RWPE1 (cell line): ENCODE measurements at regions not wholly inside any gene's neighbourhood (a gene's known extent, or its start where the extent isn't known, plus 50 kb on each side); places are given as distances from the start of the nearest gene placed in this dataset.

Experiments
- CTCF ChIA-PET: fragments of 350-600 bp; sonication (Branson Sonifier 250); formaldehyde crosslinking; extraction: SDS; loops from one replicate; lab custom pipeline; 2021; lab: Yijun Ruan, JAX
- POLR2A ChIA-PET: fragments of 400-600 bp; formaldehyde crosslinking; extraction: SDS; loops from one replicate; lab custom pipeline; 2020; ENCODE audit warnings: antibody characterized with exemption; ENCODE audit not compliant: low non-redundant PET; lab: Yijun Ruan, JAX
- DNase-seq: peaks from one replicate; pipeline ENCODE4 v3.0.0; 2012; ENCODE audit warnings: low spot score
- H3K27ac ChIP-seq: fragments of 450-650 bp; 2 replicates; pipeline ENCODE4 v1.5.1; 2017
- TF ChIP-seq, protein P1 (sequence below): fragments of 450-650 bp; conservative IDR thresholded peaks from 2 replicates; pipeline ENCODE4 v1.5.1; 2017; ENCODE audit warnings: low read depth, mild to moderate bottlenecking

DNA sequence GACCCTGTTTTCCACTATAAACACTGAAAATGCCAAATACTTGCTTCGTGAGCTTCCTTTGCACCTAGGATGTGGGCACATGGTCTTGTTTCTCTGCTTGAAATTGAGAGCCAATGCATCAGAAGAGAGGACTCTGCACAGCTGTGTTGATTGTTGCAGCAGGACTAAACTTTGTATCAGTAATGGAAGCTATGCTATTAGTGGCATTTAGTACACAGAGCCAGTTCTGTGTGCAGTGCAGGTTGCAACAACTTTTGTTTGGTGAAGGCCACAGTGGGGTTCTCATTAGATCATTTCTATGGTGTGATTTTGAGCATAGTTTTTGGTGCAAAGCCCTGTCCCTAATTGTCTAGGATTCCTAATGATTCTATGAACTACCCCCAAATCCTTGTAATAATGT is 54.4 kb upstream of the ANKRD17 start:
- DNase-seq = no peak
- ChIA-PET CTCF (interaction anchor here (0.6 to 2.2 kb wide), 5 partner anchors 21 to 451 kb away, joined by 3 to 7 read pairs (median 3); no protein-coding TSS in a partner anchor), POLR2A (no interaction called here)
- no peak overlapping the region for H3K27ac ChIP-seq
- TF ChIP-seq, protein P1, sequence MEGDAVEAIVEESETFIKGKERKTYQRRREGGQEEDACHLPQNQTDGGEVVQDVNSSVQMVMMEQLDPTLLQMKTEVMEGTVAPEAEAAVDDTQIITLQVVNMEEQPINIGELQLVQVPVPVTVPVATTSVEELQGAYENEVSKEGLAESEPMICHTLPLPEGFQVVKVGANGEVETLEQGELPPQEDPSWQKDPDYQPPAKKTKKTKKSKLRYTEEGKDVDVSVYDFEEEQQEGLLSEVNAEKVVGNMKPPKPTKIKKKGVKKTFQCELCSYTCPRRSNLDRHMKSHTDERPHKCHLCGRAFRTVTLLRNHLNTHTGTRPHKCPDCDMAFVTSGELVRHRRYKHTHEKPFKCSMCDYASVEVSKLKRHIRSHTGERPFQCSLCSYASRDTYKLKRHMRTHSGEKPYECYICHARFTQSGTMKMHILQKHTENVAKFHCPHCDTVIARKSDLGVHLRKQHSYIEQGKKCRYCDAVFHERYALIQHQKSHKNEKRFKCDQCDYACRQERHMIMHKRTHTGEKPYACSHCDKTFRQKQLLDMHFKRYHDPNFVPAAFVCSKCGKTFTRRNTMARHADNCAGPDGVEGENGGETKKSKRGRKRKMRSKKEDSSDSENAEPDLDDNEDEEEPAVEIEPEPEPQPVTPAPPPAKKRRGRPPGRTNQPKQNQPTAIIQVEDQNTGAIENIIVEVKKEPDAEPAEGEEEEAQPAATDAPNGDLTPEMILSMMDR = no peak

GRCh38 chr4:73311428-73311827 is 52.8 kb upstream of the ANKRD17 start:
- H3K27ac ChIP-seq = no peak overlapping the region
- peak; percentile 7 for DNase-seq
- TF ChIP-seq, protein P1 = peak; percentile 55
- ChIA-PET POLR2A (no interaction called here), CTCF (interaction anchor here (0.5 to 2.2 kb wide), 3 partner anchors 125 to 543 kb away, joined by 3 to 7 read pairs (median 3); no protein-coding TSS in a partner anchor)

- CTCF ChIA-PET = interaction anchor here (0.6 to 1.0 kb wide), 2 partner anchors 52 to 111 kb away, joined by 4 read pairs; no protein-coding TSS in a partner anchor
- H3K27ac ChIP-seq = no peak overlapping the region
- TF ChIP-seq, protein P1 = no peak
- POLR2A ChIA-PET = no interaction called here
- peak; percentile 33 for DNase-seq
Measured at GRCh38 chr4:73309211-73309610, 50.6 kb upstream of the ANKRD17 start.
